Upper lobe of left lung (tissue), 6 donors: ENCODE measurements at regions not wholly inside any gene's neighbourhood (a gene's known extent, or its start where the extent isn't known, plus 50 kb on each side); places are given as distances from the start of the nearest gene placed in this dataset.

Experiments
- ATAC-seq, 2 donors: fragments of 200-7000 bp; cut with Tn5 transposase; one replicate each; pipeline ENCODE4 v1.9.1; 2022; ENCODE audit warnings: mild to moderate bottlenecking in 2 of 2, moderate library complexity in 2 of 2; ENCODE audit not compliant: low FRiP score in 2 of 2
- DNase-seq, 2 donors: peaks; one replicate each; pipeline ENCODE4 v3.0.0-alpha.2; 2019 to 2020
- H3K27ac ChIP-seq, 4 donors: fragments of 200-600 bp; sonication (generic); one replicate each; pipeline ENCODE4 v1.5.1; 2016 to 2019
- H3K27me3 ChIP-seq, 4 donors: fragments of 200-600 bp; sonication (generic); one replicate each; pipeline ENCODE4 v1.5.1; 2017 to 2019
- H3K36me3 ChIP-seq, 4 donors: fragments of 200-600 bp; sonication (generic); one replicate each; pipeline ENCODE4 v1.5.1; 2016 to 2019
- H3K4me1 ChIP-seq, 4 donors: fragments of 200-600 bp; sonication (generic); one replicate each; pipeline ENCODE4 v1.5.1; 2018 to 2019
- H3K4me3 ChIP-seq, 4 donors: fragments of 200-600 bp; sonication (generic); one replicate each; pipeline ENCODE4 v1.5.1; 2017 to 2019; ENCODE audit warnings: mild to moderate bottlenecking in 2 of 4, moderate library complexity in 1 of 4
- H3K9me3 ChIP-seq, 4 donors: fragments of 200-600 bp; sonication (generic); one replicate each; pipeline ENCODE4 v1.5.1; 2018 to 2019
- CTCF ChIP-seq, 6 experiments: fragments of 450-650 bp in 4 of 6; fragments of 200-600 bp in 2 of 6; sonication (generic) in 2 of 6; IDR thresholded peaks; one replicate each; pipeline ENCODE4 v1.5.1; 2016 to 2019; ENCODE audit warnings: antibody characterized with exemption in 6 of 6
- EP300 ChIP-seq, 4 donors: sonication (generic); formaldehyde crosslinking; IDR thresholded peaks; one replicate each; pipeline ENCODE4 v1.5.1; 2017; ENCODE audit warnings: antibody characterized with exemption in 4 of 4, control low read depth in 2 of 4
- POLR2A ChIP-seq, 4 donors: fragments of 450-650 bp; IDR thresholded peaks; one replicate each; pipeline ENCODE4 v1.5.1; 2016 to 2017; ENCODE audit warnings: antibody characterized with exemption in 4 of 4, mild to moderate bottlenecking in 2 of 4
- POLR2AphosphoS5 ChIP-seq, 2 donors: sonication (generic); formaldehyde crosslinking; IDR thresholded peaks; one replicate each; pipeline ENCODE4 v1.5.1; 2017; ENCODE audit warnings: antibody characterized with exemption in 2 of 2
- WGBS, 2 donors: methylation state at CpG; one replicate each; pipeline ENCODE4 v1.1.5; 2017 to 2018; 5-methylcytosine and 5-hydroxymethylcytosine counted together
- donor health status: DM: no; HTN: no; CAD: no; lungs with moderate emphysema.
- donor health status: DM: no; HTN: yes; CAD: no; lungs with severe emphysema.

GRCh38 chr18:30044496-30044895 lies 998.0 kb downstream of the DSC3 start:
- no peak for TF ChIP-seq EP300 (IDR thresholded peaks at IDR 0.05)
- no peak for TF ChIP-seq POLR2A (IDR thresholded peaks at IDR 0.05)
- no peak for TF ChIP-seq POLR2AphosphoS5 (IDR thresholded peaks at IDR 0.05)
- no peak for TF ChIP-seq CTCF (IDR thresholded peaks at IDR 0.05)
- DNase-seq = no peak
- no peak overlapping the region for H3K27ac ChIP-seq
- H3K4me3 ChIP-seq = no peak overlapping the region
- no peaks in the 10 kb centered on the region for H3K9me3 ChIP-seq
- H3K27me3 ChIP-seq = no peaks in the 10 kb centered on the region
- H3K4me1 ChIP-seq = no peaks in the 10 kb centered on the region
- no peaks in the 10 kb centered on the region for H3K36me3 ChIP-seq
- WGBS, 2 donors = 79 to 80% methylated on average over 5 of the region's 5 CpGs
- no peak for ATAC-seq

- Histone ChIP-seq H3K4me3 (no peak overlapping the region), H3K4me1 (no peaks in the 10 kb centered on the region), H3K9me3 (peaks cover 0 to 11% (median 4%) of the 10 kb centered on the region in 4 donors), H3K27me3 (no peaks in the 10 kb centered on the region), H3K27ac (no peak overlapping the region), H3K36me3 (no peaks in the 10 kb centered on the region)
- TF ChIP-seq EP300 (IDR thresholded peaks at IDR 0.05) = no peak
- TF ChIP-seq CTCF (IDR thresholded peaks at IDR 0.05) = no peak
- TF ChIP-seq POLR2AphosphoS5 (IDR thresholded peaks at IDR 0.05) = no peak
- TF ChIP-seq POLR2A (IDR thresholded peaks at IDR 0.05) = no peak
- DNase-seq (no peak), ATAC-seq (no peak)
Measured at GRCh38 chr18:30039201-30039600, 1003.3 kb downstream of the DSC3 start.

- 90 to 94% methylated on average over 3 of the region's 3 CpGs for WGBS, 2 donors
Measured at GRCh38 chr18:30034818-30035217, 1007.7 kb downstream of the DSC3 start.

GRCh38 chr18:30016179-30016578 lies 1026.4 kb downstream of the DSC3 start:
- Histone ChIP-seq H3K27ac (no peak overlapping the region), H3K9me3 (no peaks in the 10 kb centered on the region), H3K27me3 (no peaks in the 10 kb centered on the region), H3K4me3 (no peak overlapping the region), H3K36me3 (no peaks in the 10 kb centered on the region), H3K4me1 (no peaks in the 10 kb centered on the region)
- TF ChIP-seq POLR2AphosphoS5 (IDR thresholded peaks at IDR 0.05) (no peak), EP300 (IDR thresholded peaks at IDR 0.05) (no peak), CTCF (IDR thresholded peaks at IDR 0.05) (no peak), POLR2A (IDR thresholded peaks at IDR 0.05) (no peak)
- ATAC-seq = no peak
- no peak for DNase-seq
- 87 to 92% methylated on average over 2 of the region's 2 CpGs for WGBS, 2 donors

More at GRCh38 chr18:30034818-30035217, 1007.7 kb downstream of the DSC3 start:
- H3K4me1 ChIP-seq = no peaks in the 10 kb centered on the region
- no peak for DNase-seq
- ATAC-seq = no peak
- H3K27ac ChIP-seq = no peak overlapping the region
- H3K27me3 ChIP-seq = no peaks in the 10 kb centered on the region
- TF ChIP-seq POLR2AphosphoS5 (IDR thresholded peaks at IDR 0.05) = no peak
- H3K9me3 ChIP-seq = peaks cover 0 to 11% (median 4%) of the 10 kb centered on the region in 4 donors
- no peaks in the 10 kb centered on the region for H3K36me3 ChIP-seq
- H3K4me3 ChIP-seq = no peak overlapping the region

- 76 to 82% methylated on average over 1 of the region's 1 CpG for WGBS, 2 donors
- ATAC-seq = no peak
- no peak overlapping the region for H3K27ac ChIP-seq
- no peak overlapping the region for H3K4me3 ChIP-seq
- H3K36me3 ChIP-seq = no peaks in the 10 kb centered on the region
- no peaks in the 10 kb centered on the region for H3K4me1 ChIP-seq
- TF ChIP-seq CTCF (IDR thresholded peaks at IDR 0.05) = no peak
- H3K9me3 ChIP-seq = no peaks in the 10 kb centered on the region
- no peaks in the 10 kb centered on the region for H3K27me3 ChIP-seq
- DNase-seq = no peak
Measured at GRCh38 chr18:30004965-30005364, 1037.6 kb downstream of the DSC3 start.
